D341Med (cell line): ENCODE measurements at regions not wholly inside any gene's neighbourhood (a gene's known extent, or its start where the extent isn't known, plus 50 kb on each side); places are given as distances from the start of the nearest gene placed in this dataset.

ENCODE experiments used
- DNase-seq: peaks from one replicate; pipeline ENCODE4 v3.0.0; 2012; ENCODE audit warnings: low spot score

DNA sequence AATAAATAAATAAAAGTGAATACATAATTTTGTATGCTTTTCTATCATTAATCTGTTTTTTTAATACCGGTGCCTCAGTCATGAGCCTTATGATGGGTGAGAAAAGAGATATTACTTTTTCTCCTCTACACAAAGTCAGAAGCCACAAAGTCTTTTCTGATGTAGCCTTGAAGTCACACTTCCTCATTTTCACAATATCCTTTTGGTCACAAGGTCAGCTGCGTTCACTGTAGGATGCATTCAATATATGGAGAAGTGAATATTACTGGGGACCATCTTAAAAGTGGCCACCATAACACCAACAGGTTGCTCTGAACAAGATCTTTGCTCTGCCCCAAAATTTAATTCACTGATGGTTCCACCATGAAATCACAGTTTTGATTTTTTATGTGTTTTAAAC, 83.3 kb upstream of the TNR start:
- DNase-seq = no peak

DNA sequence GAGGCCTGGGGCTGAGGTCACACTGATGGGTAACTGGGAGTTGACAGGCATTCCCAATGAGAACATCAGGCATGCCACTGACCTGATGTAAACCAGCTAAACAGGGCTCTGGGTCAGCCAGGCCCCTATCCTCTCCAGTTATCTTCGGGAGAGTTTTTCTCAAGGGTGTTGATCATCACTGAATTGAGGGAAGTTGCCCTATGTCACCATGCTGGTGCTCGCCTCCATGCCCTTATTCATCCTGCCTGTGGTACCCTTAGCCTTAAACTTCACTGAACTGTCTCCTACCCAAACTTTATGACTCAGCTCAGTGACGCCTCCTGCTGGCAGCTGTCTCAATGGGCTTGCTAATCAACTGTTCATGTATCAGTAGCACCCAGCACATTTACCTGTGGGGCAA, 80.7 kb upstream of the TNR start:
- DNase-seq = peak; percentile 48

DNA sequence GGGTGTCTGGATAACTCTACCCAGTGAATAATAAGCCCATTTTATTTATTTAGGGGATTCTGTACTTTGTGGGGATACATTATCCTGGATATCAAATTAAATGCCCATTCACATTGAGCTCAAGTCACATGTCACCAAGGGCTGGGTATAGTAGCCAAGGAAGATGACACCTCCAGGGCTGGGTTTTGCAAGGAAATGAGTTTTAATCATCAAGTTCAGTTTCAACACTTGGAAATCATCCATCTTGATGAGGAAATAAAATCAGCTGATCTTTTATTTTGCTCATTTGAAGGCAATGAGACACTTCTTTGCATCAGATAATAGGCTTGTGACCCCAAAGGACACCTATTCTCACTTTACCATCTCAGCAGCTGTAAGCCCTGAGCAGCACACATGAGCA, 80.0 kb upstream of the TNR start:
- DNase-seq = no peak

DNA sequence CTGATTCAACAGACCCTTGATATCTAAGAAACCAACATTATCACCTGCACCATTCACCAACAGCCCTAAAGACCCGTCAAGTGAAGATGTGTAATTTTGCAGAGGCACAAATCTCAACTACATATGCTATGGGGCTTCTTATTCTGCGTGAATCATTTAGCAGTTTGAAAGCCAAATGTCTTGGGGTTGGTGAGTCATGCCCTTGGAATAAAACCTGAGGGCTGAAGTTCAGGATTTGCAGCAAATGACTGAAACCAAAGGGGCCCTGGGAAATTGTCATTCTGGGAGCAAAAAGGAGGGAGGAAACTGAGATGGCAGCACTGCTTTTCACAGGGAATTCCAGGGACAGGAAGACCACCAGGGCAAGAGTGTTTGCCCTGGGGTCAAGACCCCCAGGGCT, 79.2 kb upstream of the TNR start:
- DNase-seq = no peak

DNA sequence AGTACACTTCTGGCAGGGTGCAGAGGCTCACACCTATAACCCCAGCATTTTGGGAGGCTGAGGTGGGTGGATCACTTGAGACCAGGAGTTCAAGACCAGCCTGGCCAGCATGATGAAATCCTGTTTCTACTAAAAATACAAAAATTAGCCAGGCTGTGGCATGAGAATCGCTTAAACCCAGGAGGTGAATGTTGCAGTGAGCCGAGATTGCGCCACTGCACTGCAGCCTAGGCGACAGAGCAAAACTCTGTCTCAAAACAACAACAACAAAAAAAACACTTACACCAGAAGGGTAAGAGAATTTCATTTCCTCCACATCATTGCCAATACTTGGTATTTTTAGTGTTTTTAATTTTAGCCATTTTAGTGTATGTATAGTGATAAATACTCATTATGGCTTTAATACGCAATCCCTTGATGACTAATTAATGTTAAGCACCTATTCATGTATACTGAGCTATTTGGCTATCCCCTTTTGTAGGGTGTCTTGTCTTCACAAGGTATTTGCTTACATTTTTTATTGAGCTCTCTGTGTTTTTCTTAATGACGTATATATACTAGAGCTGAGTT, 77.1 kb upstream of the TNR start:
- DNase-seq = no peak

DNA sequence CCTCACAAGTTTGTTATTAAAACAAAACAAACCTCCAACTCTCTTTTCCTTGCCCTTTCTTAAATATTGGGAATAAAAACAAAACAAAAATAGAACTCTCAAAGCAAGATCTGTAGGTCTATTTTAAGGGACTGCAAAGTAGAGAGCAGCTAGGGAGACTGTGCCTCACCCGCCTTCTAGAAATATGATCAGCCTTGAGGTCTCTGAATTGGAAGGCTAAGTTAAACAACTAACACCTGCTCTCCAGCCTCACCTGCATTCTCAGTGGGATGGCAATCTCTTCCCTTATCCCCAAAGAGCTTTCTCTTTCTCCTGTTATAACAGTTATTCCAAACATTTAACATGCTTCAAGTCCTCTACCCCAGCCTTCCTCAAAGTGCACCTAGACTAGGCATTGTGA, 75.5 kb upstream of the TNR start:
- DNase-seq = no peak

DNA sequence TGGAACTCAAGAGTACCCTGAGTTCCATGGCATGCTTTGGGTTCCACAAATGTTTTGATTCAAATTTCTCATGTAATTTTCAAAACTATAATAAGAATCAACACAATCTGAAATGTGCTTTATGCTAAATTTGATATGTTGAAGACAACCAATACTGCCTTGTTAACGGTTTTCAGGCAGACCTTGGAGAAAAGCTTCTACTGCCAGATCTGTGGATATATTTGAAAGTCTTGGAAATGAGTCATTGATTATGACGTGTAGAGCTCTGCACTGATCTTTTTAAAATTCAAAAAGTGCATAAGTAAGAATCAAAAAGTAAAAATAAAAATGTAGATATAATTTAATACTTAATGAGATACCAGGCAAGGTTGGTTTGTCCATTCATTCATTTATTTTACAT, 74.0 kb upstream of the TNR start:
- no peak for DNase-seq

DNA sequence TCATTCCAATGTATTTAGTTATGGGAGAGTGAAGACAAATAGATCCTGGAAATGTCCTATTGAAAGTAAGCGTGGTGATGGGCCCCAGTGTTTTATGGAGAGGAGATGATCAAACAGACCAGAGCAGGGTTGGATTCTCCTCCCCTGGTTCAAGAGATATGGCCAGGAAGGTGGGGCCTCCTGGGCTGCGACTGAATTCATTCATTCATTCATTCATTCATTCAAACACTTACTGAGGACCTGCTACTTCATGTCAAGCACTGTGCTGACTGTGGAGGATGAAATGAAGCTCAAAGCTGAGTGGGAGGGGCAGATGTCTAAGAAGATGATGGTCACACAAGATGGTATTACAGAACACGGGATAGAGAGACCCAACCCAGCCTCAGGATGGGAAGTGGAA, 71.5 kb upstream of the TNR start:
- no peak for DNase-seq

DNA sequence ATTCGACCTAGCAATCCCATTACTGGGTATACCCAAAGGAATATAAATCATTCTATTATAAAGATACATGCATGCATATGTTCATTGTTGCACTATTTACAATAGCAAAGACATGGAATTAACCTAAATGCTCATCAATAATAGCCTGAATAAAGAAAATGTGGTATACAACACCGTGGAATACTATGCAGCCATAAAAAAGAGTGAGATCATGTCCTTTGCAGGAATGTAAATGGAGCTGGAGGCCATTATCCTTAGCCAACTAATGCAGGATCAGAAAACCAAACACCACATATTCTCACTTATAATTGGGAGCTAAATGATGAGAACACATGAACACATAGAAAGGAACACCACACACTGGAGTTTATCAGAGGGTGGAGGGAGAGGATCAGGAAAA, 69.5 kb upstream of the TNR start:
- DNase-seq = no peak

DNA sequence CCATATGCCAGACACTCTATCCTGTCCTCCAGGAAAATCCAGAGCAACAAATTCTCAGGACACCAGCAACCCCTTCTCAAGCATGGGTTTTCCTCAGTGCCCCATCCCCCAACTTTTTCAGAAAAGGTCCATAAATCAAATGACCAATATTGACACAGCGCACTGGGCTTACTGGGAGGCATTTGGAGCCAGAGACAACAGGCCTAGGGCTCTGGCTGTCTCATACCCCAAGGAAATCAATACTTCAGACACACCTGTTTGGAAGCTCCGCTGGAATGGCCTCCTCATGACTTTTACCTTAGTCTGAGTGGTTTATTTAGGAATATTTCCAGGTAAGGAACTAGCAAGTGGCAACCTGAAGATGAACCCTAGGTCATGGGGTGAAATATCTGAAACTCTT, 66.9 kb upstream of the TNR start:
- DNase-seq = no peak

DNA sequence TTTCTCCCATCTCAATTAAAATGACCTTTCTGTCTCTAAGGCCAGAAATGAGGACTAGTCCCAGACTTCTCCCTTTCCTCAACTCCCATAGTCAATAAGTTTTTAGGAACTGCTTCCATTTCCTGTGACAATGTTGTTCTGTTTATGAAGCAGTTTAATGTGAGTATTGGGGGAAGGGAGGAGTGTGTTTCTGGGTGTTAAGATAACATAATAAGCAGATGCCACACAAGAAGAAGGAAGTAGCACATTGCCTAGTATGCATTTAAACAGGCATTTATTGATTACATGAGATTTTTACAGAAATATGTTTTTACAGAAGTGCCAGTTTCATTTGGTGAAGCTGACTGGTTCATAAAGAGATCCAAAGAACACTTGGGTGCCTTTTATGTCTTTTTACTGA, 65.6 kb upstream of the TNR start:
- no peak for DNase-seq

DNA sequence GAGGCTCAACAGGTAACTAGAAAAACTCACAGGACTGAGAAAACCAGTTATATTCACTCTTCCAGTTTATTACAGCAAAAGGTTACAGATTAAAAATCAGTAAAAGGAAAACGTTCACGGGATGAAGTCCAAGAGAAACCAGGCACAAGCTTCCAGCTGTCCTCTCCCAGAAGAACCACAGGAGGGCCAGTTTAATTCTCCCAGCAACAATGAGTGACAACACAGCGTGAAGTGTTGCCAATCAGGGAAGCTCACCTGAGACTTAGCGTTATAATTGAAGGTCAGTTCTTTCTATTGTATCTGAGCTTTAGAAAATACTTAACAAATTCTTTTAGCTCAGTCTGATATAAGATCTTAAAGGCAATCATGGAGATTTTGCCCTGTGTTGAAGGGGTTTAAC, 65.2 kb upstream of the TNR start:
- DNase-seq = no peak

DNA sequence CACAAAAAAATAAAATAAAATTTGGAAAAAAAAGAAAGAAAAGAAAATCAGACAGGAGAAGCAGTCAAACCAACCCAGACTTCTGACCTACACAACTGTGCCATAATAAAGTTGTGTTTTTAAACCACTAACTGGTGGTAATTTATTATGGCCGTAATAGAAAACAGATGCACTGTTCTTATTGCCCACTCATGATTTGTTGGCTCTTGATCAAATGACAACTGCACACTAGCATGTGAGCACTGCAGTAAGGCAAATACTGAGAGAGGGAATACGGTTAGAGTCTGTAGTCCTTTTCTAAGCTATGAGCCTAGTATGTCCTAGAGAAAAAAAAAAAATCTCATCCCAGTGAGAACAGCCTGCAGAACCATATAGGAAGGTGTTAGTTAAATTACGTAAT, 61.2 kb upstream of the TNR start:
- no peak for DNase-seq

DNA sequence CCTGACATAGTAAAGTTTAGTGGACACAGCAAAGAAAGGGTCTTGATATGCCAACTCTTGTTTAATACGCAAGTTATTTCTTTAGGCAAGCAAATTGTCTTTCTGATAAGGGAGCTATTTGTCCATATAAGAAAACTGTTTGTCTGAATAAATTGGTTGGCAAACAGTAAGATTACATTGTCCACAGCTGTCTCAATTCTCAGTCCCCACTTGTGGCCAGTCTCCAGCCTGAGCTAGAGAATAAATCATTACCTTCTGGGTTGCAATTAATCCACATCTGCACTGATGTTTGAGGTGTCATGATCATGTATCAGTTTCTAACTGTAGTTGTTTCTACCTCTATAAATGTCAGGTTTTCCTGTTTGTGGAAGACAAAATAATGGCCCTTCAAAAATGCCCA, 60.0 kb upstream of the TNR start:
- DNase-seq = no peak

DNA sequence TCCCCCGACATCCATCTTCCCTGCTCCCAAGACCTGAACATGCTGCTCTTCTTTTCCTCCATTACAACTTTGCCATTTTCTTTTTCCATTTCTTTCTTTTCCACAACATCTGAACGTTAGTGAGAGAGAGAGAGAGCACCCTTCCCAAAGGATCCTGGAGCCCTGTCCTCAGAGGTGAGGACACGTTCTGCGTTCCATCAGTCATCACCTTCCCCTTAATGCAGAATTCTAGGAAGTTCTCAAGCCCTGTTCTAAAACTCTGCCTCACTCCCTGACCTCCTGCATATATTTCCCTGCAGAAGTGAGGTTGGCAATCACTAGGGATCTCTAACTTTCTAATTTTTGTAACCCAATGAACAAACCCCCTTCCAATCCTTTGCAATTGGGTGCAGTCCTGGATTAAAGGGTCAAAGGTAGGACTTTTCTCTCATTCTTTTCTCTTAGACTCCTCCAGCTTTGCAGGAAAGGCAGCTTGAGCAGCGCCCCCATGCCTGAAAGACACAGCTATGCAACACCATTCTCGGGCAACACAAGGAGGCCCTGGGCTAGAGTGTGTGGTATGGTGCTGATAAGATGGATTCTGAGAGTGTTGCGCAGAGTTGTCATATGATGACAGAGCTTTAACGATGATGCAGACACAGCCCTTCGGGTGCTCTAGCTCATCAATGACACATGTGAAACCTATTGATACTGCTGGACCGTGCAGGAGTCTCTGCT, 59.2 kb upstream of the TNR start:
- DNase-seq = no peak

DNA sequence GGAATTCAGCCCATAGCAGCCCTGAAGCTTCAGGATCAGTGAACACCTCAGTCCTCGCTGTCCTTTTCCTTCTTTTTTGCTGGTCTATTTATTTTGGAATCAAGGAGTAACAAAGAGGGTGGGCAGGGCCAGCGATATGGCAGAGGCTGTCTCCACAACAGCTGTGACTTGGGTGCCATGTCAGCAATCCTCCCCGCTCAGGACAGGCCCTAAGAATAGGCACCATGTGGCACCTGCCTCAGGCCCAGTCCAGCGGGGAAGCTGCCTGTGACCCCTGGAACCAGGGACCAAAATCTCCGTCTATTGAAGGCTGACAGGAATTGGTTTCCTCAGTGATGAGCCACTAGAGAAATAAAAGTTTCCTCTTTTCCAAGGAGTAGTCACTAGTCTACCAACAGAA, 58.6 kb upstream of the TNR start:
- no peak for DNase-seq

DNA sequence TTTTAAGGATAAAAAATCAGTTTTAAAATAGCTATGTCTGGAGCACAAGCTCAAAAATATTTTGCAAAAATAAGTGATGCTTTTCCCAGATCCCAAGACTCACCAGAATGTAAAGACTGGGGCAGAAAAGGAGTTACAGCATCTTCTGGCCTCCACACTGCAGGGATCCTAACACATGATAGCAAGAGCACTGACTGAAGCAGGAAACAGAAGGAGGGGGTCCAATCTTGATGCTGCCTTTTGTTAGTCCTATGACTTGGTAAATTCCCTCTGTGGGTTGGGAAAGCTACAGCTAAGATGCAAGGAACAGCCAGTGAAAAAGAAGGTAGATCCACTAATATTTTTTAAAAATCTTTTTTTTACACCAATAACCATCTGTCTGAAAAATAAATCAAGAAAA, 54.2 kb upstream of the TNR start:
- no peak for DNase-seq

DNA sequence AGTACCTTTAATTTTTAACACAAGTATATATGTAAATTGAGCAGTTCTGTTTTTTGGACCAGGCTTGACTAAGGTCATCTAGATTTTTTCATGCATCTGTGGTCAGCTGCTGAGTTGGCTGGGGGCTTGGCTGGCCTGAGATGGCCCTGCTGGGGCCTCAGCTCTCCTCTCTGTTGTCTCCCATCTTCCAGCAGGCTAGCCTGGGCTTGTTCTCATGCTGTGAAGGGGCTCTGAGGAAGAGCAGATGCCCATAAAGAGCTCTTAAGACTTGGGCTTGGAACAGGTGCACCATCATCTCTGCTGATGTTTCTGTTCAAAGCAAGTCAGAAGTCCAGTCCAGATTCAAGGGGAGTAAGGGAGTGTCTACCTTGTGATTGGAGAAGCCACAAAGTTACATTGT, 51.2 kb upstream of the TNR start:
- no peak for DNase-seq

DNA sequence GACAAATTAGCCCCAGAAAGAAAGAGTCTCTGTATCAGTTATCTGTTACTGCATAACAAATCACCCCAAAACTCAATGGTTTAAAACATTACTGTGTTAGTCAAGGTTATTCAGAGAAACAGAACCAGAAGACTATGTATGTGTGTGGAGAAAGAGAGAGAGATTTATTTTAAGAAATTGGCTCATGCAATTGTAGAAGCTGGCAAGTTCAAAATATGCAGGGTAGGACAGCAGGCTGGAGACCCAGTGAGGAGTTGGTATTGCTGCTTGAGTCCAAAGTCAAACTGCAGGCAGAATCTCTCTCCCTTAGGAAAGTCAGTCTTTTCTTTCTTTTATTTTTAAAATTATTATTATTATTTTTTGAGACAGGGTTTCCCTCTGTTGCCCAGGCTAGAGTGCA, 50.2 kb upstream of the TNR start:
- DNase-seq = no peak
